ENCODE measurements at regions not wholly inside any gene's neighbourhood (a gene's known extent, or its start where the extent isn't known, plus 50 kb on each side); places are given as distances from the start of the nearest gene placed in this dataset.
A peak's percentile ranks its signal among the peaks of the same experiment; 100 is the strongest.

DNA sequence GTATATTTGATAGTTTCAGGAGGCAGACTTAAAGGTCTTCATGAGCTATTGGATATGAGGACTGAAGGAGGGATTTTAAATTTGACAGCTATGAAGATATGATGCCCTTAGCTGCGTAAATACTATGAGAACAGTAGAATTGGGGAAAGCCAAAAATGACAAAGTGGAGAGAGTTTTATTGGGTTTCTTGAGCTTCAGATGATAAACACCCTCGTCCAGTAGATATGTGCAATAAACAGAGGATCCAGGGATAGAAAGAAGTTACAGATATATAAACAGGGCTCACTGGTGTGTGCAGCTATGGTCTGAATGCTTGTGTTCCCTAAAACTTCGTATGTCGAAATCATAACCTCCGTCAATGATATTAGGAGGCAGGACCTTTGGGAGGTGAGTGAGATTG lies 131.3 kb downstream of the INHBA start:
- Histone ChIP-seq H3K23me2 (ENCODE audit: low read depth, low read length) (no peaks in the 10 kb centered on the region), H3K4me2 (ENCODE audit: insufficient read depth in 1 of 2, low read depth in 2 of 2, low read length in 2 of 2) (no peak overlapping the region), H3K27me3 (replicated peaks in 1 of 4; ENCODE audit: control insufficient read depth in 3 of 4, extremely low read depth in 1 of 4, insufficient read depth in 3 of 4, low read length in 3 of 4) (no peaks in the 10 kb centered on the region), H3K4ac (replicated peaks; ENCODE audit: insufficient read length, low read depth, low read length) (no peak overlapping the region), H2AK5ac (ENCODE audit: low read depth, low read length) (no peak overlapping the region), H2BK20ac (ENCODE audit: low read length) (0 out of 2 replicates have a peak overlapping the region, but pooled peaks have one; percentile 44), H2BK5ac (ENCODE audit: low read depth, low read length) (no peak overlapping the region), H2BK15ac (ENCODE audit: low read length) (no peak overlapping the region), H3K79me1 (ENCODE audit: low read depth, low read length) (no peaks in the 10 kb centered on the region; the same call in 1 of the 2 replicates), H2BK120ac (replicated peaks; ENCODE audit: low read depth, low read length) (no peak overlapping the region), H3K79me2 (ENCODE audit: control insufficient read depth in 1 of 2, insufficient read depth in 2 of 2, low read length in 2 of 2) (no peaks in the 10 kb centered on the region), H4K8ac (ENCODE audit: extremely low read depth, insufficient read depth, low read length) (no peak overlapping the region), H3K4me3 (ENCODE audit: extremely low read depth in 1 of 4, insufficient read depth in 2 of 4, low read depth in 3 of 4, low read length in 4 of 4) (no peak overlapping the region), H2BK12ac (ENCODE audit: low read depth, low read length) (no peak overlapping the region), H3K9me3 (ENCODE audit: insufficient read depth in 2 of 2, low read depth in 1 of 2, low read length in 1 of 2) (no peaks in the 10 kb centered on the region), H3K56ac (replicated peaks; ENCODE audit: insufficient read length, low read depth, low read length) (no peak overlapping the region), H4K5ac (ENCODE audit: insufficient read length, low read depth, low read length) (no peak overlapping the region), H3K4me1 (replicated peaks in 1 of 4; ENCODE audit: control insufficient read depth in 3 of 4, insufficient read depth in 4 of 4, low read length in 3 of 4) (peaks cover 0 to 7% (median 6%) of the 10 kb centered on the region in 4 experiments; a peak in 3 of 7 replicates), H3K27ac (ENCODE audit: low read depth, low read length) (no peak overlapping the region), H4K91ac (replicated peaks; ENCODE audit: insufficient read length, low read length) (no peak overlapping the region), H3K18ac (ENCODE audit: extremely low read depth, low read length) (no peak overlapping the region), H4K20me1 (replicated peaks in 1 of 2; ENCODE audit: control insufficient read depth in 1 of 2, insufficient read depth in 2 of 2, low read length in 2 of 2) (no peaks in the 10 kb centered on the region), H3K9ac (replicated peaks in 1 of 4; ENCODE audit: extremely low read depth in 1 of 4, low read depth in 3 of 4, low read length in 3 of 4) (no peak overlapping the region), H3K14ac (ENCODE audit: insufficient read length) (no peak overlapping the region), H3K36me3 (ENCODE audit: control insufficient read depth in 2 of 4, insufficient read depth in 4 of 4, low read length in 3 of 4) (no peaks in the 10 kb centered on the region), H3K23ac (ENCODE audit: insufficient read length) (no peak overlapping the region), H2AFZ (ENCODE audit: low read length) (no peak overlapping the region)
- CTCF ChIA-PET (ENCODE audit: partially characterized antibody), result interaction anchor here (0.7 to 1.7 kb wide), 3 partner anchors 12 to 139 kb away, joined by 3 to 4 read pairs (median 4); no protein-coding TSS in a partner anchor
- POLR2A ChIA-PET (ENCODE audit: partially characterized antibody), result no interaction called here
- 90% methylated on average over 5 of the region's 5 CpGs; no CpG with 5 or more reads in 1 of the 2 experiments for WGBS, 2 experiments (ENCODE audit: extremely low coverage in 1 of 2, insufficient coverage in 1 of 2, insufficient read length in 1 of 2, insufficient replicate concordance in 2 of 2, low coverage in 1 of 2, low lambda C conversion rate in 2 of 2, missing lambda C conversion rate in 1 of 2)
- DNase-seq (ENCODE audit: low read depth in 1 of 2, low spot score in 2 of 2) (no peak), FAIRE-seq (no peak)
- TF ChIP-seq BACH1 (IDR thresholded peaks at IDR 0.05; ENCODE audit: low read length) (no peak), CHD2 (IDR thresholded peaks at IDR 0.05; ENCODE audit: low read length) (no peak), EGR1 (IDR thresholded peaks at IDR 0.05; ENCODE audit: borderline replicate concordance, low read depth, low read length) (no peak)
